Naive thymus-derived CD4-positive, alpha-beta T cell (primary cell): ENCODE measurements at regions not wholly inside any gene's neighbourhood (a gene's known extent, or its start where the extent isn't known, plus 50 kb on each side); places are given as distances from the start of the nearest gene placed in this dataset.

Experiments used
- ATAC-seq: fragments of 150-1000 bp; cut with Tn5 transposase; 2 replicates; pipeline ENCODE4 v1.10.0; 2021; ENCODE audit warnings: mild to moderate bottlenecking, moderate library complexity
- CTCF ChIA-PET: fragments of 350-600 bp; sonication (Branson Sonifier 250); formaldehyde crosslinking; loops from one replicate; lab custom pipeline; 2021; ENCODE audit warnings: antibody characterized with exemption; lab: Charles Lee
- POLR2A ChIA-PET: fragments of 350-600 bp; sonication (Branson Sonifier 250); formaldehyde crosslinking; loops from one replicate; lab custom pipeline; 2021; ENCODE audit warnings: antibody characterized with exemption, inconsistent platforms; lab: Charles Lee
- DNase-seq, 9 donors: peaks; one replicate each; pipeline versions ENCODE4 v3.0.0 to v3.0.0-alpha.2; 2020 to 2022; ENCODE audit warnings: mixed read lengths in 1 of 9
- H3K27ac ChIP-seq: one replicate; pipeline ENCODE4 v1.7.0; 2013; ENCODE audit warnings: mild to moderate bottlenecking, low read depth, low read length, moderate library complexity
- H3K27me3 ChIP-seq, 2 donors: one replicate each; pipeline ENCODE4 v1.7.0; 2013; ENCODE audit warnings: low read length in 2 of 2, mild to moderate bottlenecking in 2 of 2, moderate library complexity in 2 of 2; ENCODE audit not compliant: control insufficient read depth in 2 of 2, insufficient read depth in 2 of 2
- H3K36me3 ChIP-seq, 3 experiments: 1 replicate in 2 of 3; 2 replicates in 1 of 3; pipeline ENCODE4 v1.7.0; 2013; ENCODE audit warnings: low read length in 3 of 3, mild to moderate bottlenecking in 3 of 3, moderate library complexity in 1 of 3; ENCODE audit not compliant: insufficient read depth in 3 of 3, control insufficient read depth in 2 of 3
- H3K4me1 ChIP-seq, 2 donors: one replicate each; pipeline ENCODE4 v1.7.0; 2013; ENCODE audit warnings: low read length in 2 of 2, mild to moderate bottlenecking in 2 of 2, moderate library complexity in 1 of 2; ENCODE audit not compliant: control insufficient read depth in 2 of 2, insufficient read depth in 2 of 2
- H3K4me3 ChIP-seq: 2 replicates; pipeline ENCODE4 v1.7.0; 2013; ENCODE audit warnings: mild to moderate bottlenecking, low read length
- H3K9me3 ChIP-seq, 3 experiments: 1 replicate in 2 of 3; 2 replicates in 1 of 3; pipeline ENCODE4 v1.7.0; 2013; ENCODE audit warnings: low read length in 3 of 3; ENCODE audit not compliant: control insufficient read depth in 2 of 3
- H3K27ac Mint-ChIP-seq, 9 donors: one replicate each; pipeline ENCODE4 v1.8.0; 2020 to 2022; ENCODE audit warnings: mixed read lengths in 9 of 9, mild to moderate bottlenecking in 8 of 9, moderate library complexity in 5 of 9, inconsistent platforms in 2 of 9
- H3K27me3 Mint-ChIP-seq, 5 donors: one replicate each; pipeline ENCODE4 v1.8.0; 2021 to 2022; ENCODE audit warnings: mixed read lengths in 5 of 5, mild to moderate bottlenecking in 1 of 5
- H3K36me3 Mint-ChIP-seq, 5 donors: one replicate each; pipeline ENCODE4 v1.8.0; 2020 to 2022; ENCODE audit warnings: mixed read lengths in 5 of 5, mild to moderate bottlenecking in 3 of 5, inconsistent platforms in 1 of 5
- H3K4me1 Mint-ChIP-seq, 7 donors: one replicate each; pipeline ENCODE4 v1.8.0; 2020 to 2022; ENCODE audit warnings: mixed read lengths in 7 of 7, mild to moderate bottlenecking in 3 of 7, inconsistent platforms in 1 of 7
- H3K4me3 Mint-ChIP-seq, 10 donors: one replicate each; pipeline ENCODE4 v1.8.0; 2020 to 2022; ENCODE audit warnings: mild to moderate bottlenecking in 10 of 10, mixed read lengths in 10 of 10, moderate library complexity in 6 of 10, inconsistent platforms in 2 of 10
- H3K9me3 Mint-ChIP-seq, 11 donors: one replicate each; pipeline ENCODE4 v1.8.0; 2020 to 2022; ENCODE audit warnings: mixed read lengths in 11 of 11, mild to moderate bottlenecking in 4 of 11, inconsistent platforms in 1 of 11, moderate library complexity in 1 of 11
- intact Hi-C, 2 donors: fragments of 100-400 bp; cut with micrococcal nuclease; formaldehyde crosslinking; loops; one replicate each; pipeline ENCODE4 v1.15.1; 2023

GRCh38 chr11:101748572-101749344, 165.0 kb upstream of the TRPC6 start:
- Mint-ChIP-seq H3K9me3 (peaks cover 0 to 5% (median 0%) of the 10 kb centered on the region in 11 donors), H3K27ac (no peak overlapping the region), H3K4me1 (peaks cover 0 to 2% (median 0%) of the 10 kb centered on the region in 7 donors), H3K27me3 (peaks cover 0 to 7% (median 0%) of the 10 kb centered on the region in 5 donors), H3K4me3 (no peak overlapping the region), H3K36me3 (no peaks in the 10 kb centered on the region)
- CTCF ChIA-PET, result no interaction called here
- no peak overlapping the region for H3K27ac ChIP-seq
- no peak overlapping the region for H3K4me3 ChIP-seq
- POLR2A ChIA-PET, result no interaction called here
- no peaks in the 10 kb centered on the region for H3K36me3 ChIP-seq
- no peaks in the 10 kb centered on the region for H3K4me1 ChIP-seq
- H3K27me3 ChIP-seq, result no peaks in the 10 kb centered on the region
- intact Hi-C loops, result no loop called here
- no peak for ATAC-seq
- H3K9me3 ChIP-seq, result no peaks in the 10 kb centered on the region
- DNase-seq, result no peak

DNA sequence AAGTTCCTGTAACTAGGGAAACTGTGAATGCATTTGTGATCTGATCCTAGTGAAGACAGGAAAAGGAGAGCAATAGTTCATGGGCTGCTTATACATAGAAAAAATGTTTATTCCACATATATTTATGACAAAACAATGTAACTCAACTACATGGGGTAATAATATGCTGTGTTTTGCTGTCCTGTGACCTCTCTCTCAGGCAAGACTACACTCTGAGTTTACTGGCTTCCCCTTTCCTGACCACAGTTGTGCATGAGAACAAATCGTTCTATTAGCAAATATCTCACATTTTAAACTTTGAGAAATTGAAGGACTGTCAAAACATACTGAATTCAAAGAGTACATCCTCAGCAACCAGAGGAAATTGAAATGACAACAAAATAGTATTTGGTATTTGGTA, 161.9 kb upstream of the TRPC6 start:
- ATAC-seq (no peak), DNase-seq (no peak)
- Mint-ChIP-seq H3K27ac (no peak overlapping the region), H3K9me3 (peaks cover 0 to 4% (median 0%) of the 10 kb centered on the region in 11 donors), H3K27me3 (peaks cover 0 to 7% (median 0%) of the 10 kb centered on the region in 5 donors), H3K36me3 (no peaks in the 10 kb centered on the region), H3K4me1 (peaks cover 0 to 2% (median 0%) of the 10 kb centered on the region in 7 donors), H3K4me3 (no peak overlapping the region)
- Histone ChIP-seq H3K27ac (no peak overlapping the region), H3K4me3 (no peak overlapping the region), H3K27me3 (no peaks in the 10 kb centered on the region), H3K9me3 (no peaks in the 10 kb centered on the region), H3K4me1 (no peaks in the 10 kb centered on the region), H3K36me3 (no peaks in the 10 kb centered on the region)
- intact Hi-C loops, result no loop called here
- POLR2A ChIA-PET, result no interaction called here
- CTCF ChIA-PET, result no interaction called here

DNA sequence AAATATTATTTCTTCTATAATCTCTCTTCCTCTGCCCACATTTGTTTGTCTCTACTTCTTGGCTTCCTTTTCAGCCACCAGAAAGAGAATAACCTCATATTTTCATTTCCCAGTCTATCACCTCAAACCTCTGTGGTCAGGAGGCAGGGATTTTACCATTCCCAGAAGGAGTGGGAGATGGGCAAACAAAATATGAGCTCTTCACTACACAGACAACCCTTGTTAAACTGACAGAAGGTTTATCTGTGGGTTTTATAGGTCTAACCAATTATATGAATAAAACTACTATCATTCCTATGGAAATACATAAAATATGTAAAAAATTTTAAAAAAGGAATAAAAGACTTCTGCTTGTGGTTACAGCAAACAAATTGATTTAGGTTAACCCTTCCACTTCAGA, 160.0 kb upstream of the TRPC6 start:
- H3K9me3 Mint-ChIP-seq, result peaks cover 0 to 12% (median 0%) of the 10 kb centered on the region in 11 donors
- Histone ChIP-seq H3K9me3 (no peaks in the 10 kb centered on the region), H3K36me3 (no peaks in the 10 kb centered on the region), H3K27me3 (no peaks in the 10 kb centered on the region), H3K27ac (no peak overlapping the region), H3K4me3 (no peak overlapping the region), H3K4me1 (no peaks in the 10 kb centered on the region)
- H3K27ac Mint-ChIP-seq, result no peak overlapping the region
- ATAC-seq, result no peak
- intact Hi-C loops, result no loop called here
- no peaks in the 10 kb centered on the region for H3K4me1 Mint-ChIP-seq
- CTCF ChIA-PET, result no interaction called here
- H3K27me3 Mint-ChIP-seq, result peaks cover 0 to 7% (median 0%) of the 10 kb centered on the region in 5 donors
- POLR2A ChIA-PET, result no interaction called here
- no peaks in the 10 kb centered on the region for H3K36me3 Mint-ChIP-seq
- H3K4me3 Mint-ChIP-seq, result no peak overlapping the region
- no peak for DNase-seq

- Mint-ChIP-seq H3K4me1 (no peaks in the 10 kb centered on the region), H3K27ac (no peak overlapping the region), H3K27me3 (no peaks in the 10 kb centered on the region), H3K9me3 (peaks cover 0 to 12% (median 0%) of the 10 kb centered on the region in 11 donors), H3K4me3 (no peak overlapping the region), H3K36me3 (no peaks in the 10 kb centered on the region)
- Histone ChIP-seq H3K36me3 (no peaks in the 10 kb centered on the region), H3K9me3 (no peaks in the 10 kb centered on the region), H3K27me3 (no peaks in the 10 kb centered on the region), H3K4me1 (no peaks in the 10 kb centered on the region), H3K27ac (no peak overlapping the region), H3K4me3 (no peak overlapping the region)
- DNase-seq, result no peak
- CTCF ChIA-PET, result no interaction called here
- no peak for ATAC-seq
- intact Hi-C loops, result no loop called here
- POLR2A ChIA-PET, result no interaction called here
These were observed 157.8 kb upstream of the TRPC6 start for GRCh38 chr11:101741479-101742175.

DNA sequence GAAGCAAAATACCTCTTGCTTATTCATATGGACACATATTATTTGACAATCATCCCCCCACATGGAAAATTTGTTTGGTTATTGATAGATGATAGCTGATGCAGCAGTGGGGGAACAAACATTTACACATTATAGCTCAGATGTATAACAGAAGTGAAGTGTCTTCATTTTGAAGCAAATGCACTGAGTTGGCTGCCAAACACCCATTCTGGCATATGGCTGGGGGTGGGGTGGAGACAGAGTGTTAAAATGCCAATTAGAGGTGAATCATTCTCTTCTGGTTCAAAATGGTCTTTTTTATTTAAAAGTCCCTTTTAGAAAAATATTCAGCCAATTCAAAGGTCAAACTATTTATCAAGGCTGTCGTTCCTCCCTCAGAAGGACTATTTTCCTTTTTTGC, 157.3 kb upstream of the TRPC6 start:
- POLR2A ChIA-PET, result no interaction called here
- intact Hi-C loops, result no loop called here

GRCh38 chr11:101738452-101738851, 154.6 kb upstream of the TRPC6 start:
- Mint-ChIP-seq H3K4me1 (no peaks in the 10 kb centered on the region), H3K4me3 (no peak overlapping the region), H3K27me3 (no peaks in the 10 kb centered on the region), H3K9me3 (peaks cover 0 to 14% (median 0%) of the 10 kb centered on the region in 11 donors), H3K27ac (no peak overlapping the region), H3K36me3 (no peaks in the 10 kb centered on the region)
- intact Hi-C loops, result no loop called here
- DNase-seq (no peak), ATAC-seq (no peak)
- Histone ChIP-seq H3K4me3 (no peak overlapping the region), H3K27ac (no peak overlapping the region), H3K27me3 (no peaks in the 10 kb centered on the region), H3K36me3 (no peaks in the 10 kb centered on the region), H3K9me3 (no peaks in the 10 kb centered on the region), H3K4me1 (no peaks in the 10 kb centered on the region)
- POLR2A ChIA-PET, result no interaction called here
- CTCF ChIA-PET, result no interaction called here

More for the DNA sequence above, 157.3 kb upstream of the TRPC6 start:
- H3K4me3 ChIP-seq, result no peak overlapping the region
- H3K9me3 ChIP-seq, result no peaks in the 10 kb centered on the region
- ATAC-seq (no peak), DNase-seq (no peak)
- H3K27me3 Mint-ChIP-seq, result no peaks in the 10 kb centered on the region
- no peaks in the 10 kb centered on the region for H3K36me3 Mint-ChIP-seq
- no peak overlapping the region for H3K27ac Mint-ChIP-seq
- CTCF ChIA-PET, result no interaction called here
- H3K4me3 Mint-ChIP-seq, result no peak overlapping the region
- H3K36me3 ChIP-seq, result no peaks in the 10 kb centered on the region
- H3K27me3 ChIP-seq, result no peaks in the 10 kb centered on the region
- H3K4me1 ChIP-seq, result no peaks in the 10 kb centered on the region
- H3K27ac ChIP-seq, result no peak overlapping the region
- H3K4me1 Mint-ChIP-seq, result no peaks in the 10 kb centered on the region
- peaks cover 0 to 12% (median 0%) of the 10 kb centered on the region in 11 donors for H3K9me3 Mint-ChIP-seq
